Thoracic aorta (tissue), 2 donors: ENCODE measurements at regions not wholly inside any gene's neighbourhood (a gene's known extent, or its start where the extent isn't known, plus 50 kb on each side); places are given as distances from the start of the nearest gene placed in this dataset.

Source experiments
- ATAC-seq: fragments of 150-250 bp; one replicate; pipeline ENCODE4 v1.8.0; 2017; ENCODE audit warnings: low read depth; ENCODE audit not compliant: insufficient number of reproducible peaks, low FRiP score
- DNase-seq: peaks from one replicate; pipeline ENCODE4 v3.0.0-alpha.2; 2020; ENCODE audit warnings: low spot score
- H3K27ac ChIP-seq, 2 donors: fragments of 200-600 bp; sonication (generic); 1 replicate in 1 of 2; 2 replicates in 1 of 2; pipeline ENCODE4 v1.5.1; 2016; ENCODE audit warnings: mild to moderate bottlenecking in 2 of 2, moderate library complexity in 2 of 2
- H3K27me3 ChIP-seq: fragments of 200-600 bp; sonication (generic); replicated peaks from 2 replicates; pipeline ENCODE4 v1.6.0; 2016; ENCODE audit warnings: mild to moderate bottlenecking; ENCODE audit not compliant: insufficient read depth
- H3K36me3 ChIP-seq: fragments of 200-600 bp; sonication (generic); one replicate; pipeline ENCODE4 v1.5.1; 2016
- H3K4me1 ChIP-seq, 2 donors: fragments of 200-600 bp; sonication (generic); 1 replicate in 1 of 2; 2 replicates in 1 of 2; pipeline versions ENCODE4 v1.5.1 to v1.6.0; 2016; ENCODE audit warnings: low read depth in 2 of 2, mild to moderate bottlenecking in 1 of 2; ENCODE audit not compliant: control insufficient read depth in 1 of 2
- H3K4me3 ChIP-seq: fragments of 200-600 bp; sonication (generic); 2 replicates; pipeline ENCODE4 v1.5.1; 2016; ENCODE audit warnings: mild to moderate bottlenecking
- H3K9me3 ChIP-seq: fragments of 200-600 bp; sonication (generic); 2 replicates; pipeline ENCODE4 v1.5.1; 2016
- TF ChIP-seq, protein P1 (sequence below): fragments of 200-600 bp; sonication (generic); IDR thresholded peaks from one replicate; pipeline ENCODE4 v1.5.1; 2019; ENCODE audit warnings: antibody characterized with exemption

DNA sequence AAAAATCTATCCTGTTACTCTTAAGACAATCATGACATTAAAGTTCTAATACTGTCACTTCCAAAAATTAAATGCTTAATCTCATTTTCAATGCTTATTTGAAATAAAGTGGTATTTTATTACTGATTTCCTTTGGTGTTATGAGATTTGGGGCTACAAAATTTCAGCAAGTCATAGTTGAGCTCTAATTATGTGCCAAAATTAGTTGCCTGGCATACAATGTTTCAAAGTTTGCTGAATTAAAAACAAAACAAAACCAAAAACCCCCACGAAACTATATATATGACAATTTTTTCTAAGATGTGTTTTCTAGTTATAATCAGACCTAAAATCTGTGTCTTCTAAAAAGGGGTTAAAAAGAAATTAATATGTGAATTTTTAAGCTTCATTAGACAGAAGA lies 62.2 kb downstream of the KCNRG start:
- peak overlapping the region; percentile 56 to 92 for H3K27ac ChIP-seq
- ATAC-seq = no peak
- DNase-seq = no peak
- H3K4me3 ChIP-seq = peak overlapping the region; percentile 98
- peaks cover 23 to 31% of the 10 kb centered on the region in 2 donors for H3K4me1 ChIP-seq
- no peaks in the 10 kb centered on the region for H3K36me3 ChIP-seq
- H3K27me3 ChIP-seq = no peaks in the 10 kb centered on the region
- TF ChIP-seq, protein P1, sequence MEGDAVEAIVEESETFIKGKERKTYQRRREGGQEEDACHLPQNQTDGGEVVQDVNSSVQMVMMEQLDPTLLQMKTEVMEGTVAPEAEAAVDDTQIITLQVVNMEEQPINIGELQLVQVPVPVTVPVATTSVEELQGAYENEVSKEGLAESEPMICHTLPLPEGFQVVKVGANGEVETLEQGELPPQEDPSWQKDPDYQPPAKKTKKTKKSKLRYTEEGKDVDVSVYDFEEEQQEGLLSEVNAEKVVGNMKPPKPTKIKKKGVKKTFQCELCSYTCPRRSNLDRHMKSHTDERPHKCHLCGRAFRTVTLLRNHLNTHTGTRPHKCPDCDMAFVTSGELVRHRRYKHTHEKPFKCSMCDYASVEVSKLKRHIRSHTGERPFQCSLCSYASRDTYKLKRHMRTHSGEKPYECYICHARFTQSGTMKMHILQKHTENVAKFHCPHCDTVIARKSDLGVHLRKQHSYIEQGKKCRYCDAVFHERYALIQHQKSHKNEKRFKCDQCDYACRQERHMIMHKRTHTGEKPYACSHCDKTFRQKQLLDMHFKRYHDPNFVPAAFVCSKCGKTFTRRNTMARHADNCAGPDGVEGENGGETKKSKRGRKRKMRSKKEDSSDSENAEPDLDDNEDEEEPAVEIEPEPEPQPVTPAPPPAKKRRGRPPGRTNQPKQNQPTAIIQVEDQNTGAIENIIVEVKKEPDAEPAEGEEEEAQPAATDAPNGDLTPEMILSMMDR = no peak
- no peaks in the 10 kb centered on the region for H3K9me3 ChIP-seq

DNA sequence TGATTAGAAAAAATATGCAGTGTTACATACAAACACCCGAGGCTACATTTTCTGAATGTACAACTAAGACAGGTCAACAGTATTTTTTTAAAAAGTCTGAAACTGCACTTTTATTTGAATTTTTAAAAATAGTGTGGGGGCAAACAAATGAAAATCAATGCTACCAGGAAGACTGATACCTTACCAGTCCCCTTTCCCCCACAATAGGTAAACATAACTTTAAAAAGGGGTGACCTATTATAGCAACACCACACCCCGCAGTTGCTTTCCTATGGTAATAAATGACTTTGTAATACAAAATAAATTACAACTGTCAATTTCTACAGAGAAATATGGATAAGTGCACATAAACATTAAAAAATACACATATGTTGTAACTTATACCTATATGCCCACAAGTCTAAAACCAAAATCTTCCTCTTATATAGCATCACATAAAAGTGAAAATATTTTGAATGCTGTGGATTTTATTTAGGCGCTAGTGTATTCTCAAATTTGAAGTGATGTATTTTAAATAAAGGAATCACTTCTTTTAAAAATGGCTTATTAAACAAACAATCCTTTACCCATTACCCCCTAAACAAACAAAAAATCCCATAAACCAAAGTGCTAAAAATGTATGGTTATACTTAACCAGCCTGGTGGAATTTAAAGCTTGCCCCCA lies 63.1 kb downstream of the KCNRG start:
- Histone ChIP-seq H3K9me3 (no peaks in the 10 kb centered on the region), H3K36me3 (no peaks in the 10 kb centered on the region), H3K4me3 (peak overlapping the region; percentile 98), H3K27me3 (no peaks in the 10 kb centered on the region), H3K4me1 (peaks cover 21 to 32% of the 10 kb centered on the region in 2 donors), H3K27ac (peak overlapping the region; percentile 87 to 92)
- TF ChIP-seq, protein P1 = no peak
- no peak for ATAC-seq
- DNase-seq = no peak

DNA sequence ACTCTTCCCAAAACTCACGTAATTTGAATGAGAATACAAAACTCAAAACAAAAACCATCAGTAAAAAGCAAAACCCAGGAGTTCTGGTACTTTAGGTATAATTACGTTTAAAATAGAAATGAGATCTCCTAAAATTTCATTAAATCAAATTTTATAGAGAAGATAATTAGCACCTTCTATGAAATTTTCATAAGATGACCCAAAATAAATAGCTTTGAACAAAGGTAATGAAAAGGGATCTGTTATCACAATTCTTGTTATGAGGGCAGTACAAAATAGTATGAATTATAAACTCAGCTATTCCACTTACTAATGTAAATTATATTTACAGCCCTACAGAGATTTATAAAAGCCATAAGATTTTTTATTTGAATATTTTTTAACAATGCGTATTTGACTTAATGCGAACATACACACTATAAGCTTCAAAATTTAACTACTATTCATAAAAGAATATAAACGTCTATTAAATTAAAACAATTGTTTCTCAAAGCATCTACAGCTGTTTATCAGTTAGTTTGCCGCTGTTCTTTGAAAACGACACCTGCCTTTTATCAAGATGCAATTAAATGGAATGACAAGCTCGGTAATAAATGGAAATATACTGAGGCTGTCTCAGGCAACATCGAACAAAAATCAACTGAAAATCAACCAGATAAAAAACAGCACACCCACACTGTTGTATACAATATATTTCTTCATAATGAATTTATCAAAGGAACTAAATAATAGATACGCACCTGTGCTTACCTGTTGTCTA lies 63.8 kb downstream of the KCNRG start:
- Histone ChIP-seq H3K4me3 (peak overlapping the region; percentile 98), H3K4me1 (peaks cover 17 to 30% of the 10 kb centered on the region in 2 donors), H3K9me3 (no peaks in the 10 kb centered on the region), H3K27me3 (no peaks in the 10 kb centered on the region), H3K27ac (peak overlapping the region; percentile 87 to 92), H3K36me3 (no peaks in the 10 kb centered on the region)
- DNase-seq (no peak), ATAC-seq (no peak)
- TF ChIP-seq, protein P1 = no peak

DNA sequence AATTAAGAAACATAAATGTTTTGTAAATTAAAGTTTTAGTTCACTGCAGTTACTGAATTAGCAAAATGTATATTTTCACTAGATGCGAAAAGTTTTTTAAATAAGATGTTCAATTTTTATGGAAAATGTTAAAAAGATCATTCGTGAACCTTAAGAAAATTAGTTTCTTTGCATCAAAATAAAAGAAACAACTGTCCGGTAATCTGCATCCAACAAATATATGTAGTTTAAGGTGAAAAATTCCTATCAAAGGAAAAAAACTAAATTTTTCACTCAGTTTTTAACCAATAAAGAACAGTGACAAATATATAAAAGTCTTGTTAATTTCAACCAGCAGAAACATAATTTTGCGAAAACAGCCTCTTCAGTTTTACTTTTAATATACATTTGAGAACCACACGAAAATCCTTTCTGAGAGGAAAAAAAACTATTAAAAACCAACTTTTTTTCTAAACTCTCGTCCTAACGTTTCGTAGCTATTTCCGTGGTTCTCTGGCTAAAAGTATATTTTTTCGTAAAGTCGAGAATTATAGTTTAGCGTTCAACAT lies 64.5 kb downstream of the KCNRG start:
- no peaks in the 10 kb centered on the region for H3K9me3 ChIP-seq
- H3K27me3 ChIP-seq = no peaks in the 10 kb centered on the region
- DNase-seq (no peak), ATAC-seq (no peak)
- TF ChIP-seq, protein P1 = no peak
- peak overlapping the region; percentile 87 to 92 for H3K27ac ChIP-seq
- H3K4me3 ChIP-seq = peak overlapping the region; percentile 98
- H3K36me3 ChIP-seq = no peaks in the 10 kb centered on the region
- peaks cover 13 to 33% of the 10 kb centered on the region in 2 donors for H3K4me1 ChIP-seq

DNA sequence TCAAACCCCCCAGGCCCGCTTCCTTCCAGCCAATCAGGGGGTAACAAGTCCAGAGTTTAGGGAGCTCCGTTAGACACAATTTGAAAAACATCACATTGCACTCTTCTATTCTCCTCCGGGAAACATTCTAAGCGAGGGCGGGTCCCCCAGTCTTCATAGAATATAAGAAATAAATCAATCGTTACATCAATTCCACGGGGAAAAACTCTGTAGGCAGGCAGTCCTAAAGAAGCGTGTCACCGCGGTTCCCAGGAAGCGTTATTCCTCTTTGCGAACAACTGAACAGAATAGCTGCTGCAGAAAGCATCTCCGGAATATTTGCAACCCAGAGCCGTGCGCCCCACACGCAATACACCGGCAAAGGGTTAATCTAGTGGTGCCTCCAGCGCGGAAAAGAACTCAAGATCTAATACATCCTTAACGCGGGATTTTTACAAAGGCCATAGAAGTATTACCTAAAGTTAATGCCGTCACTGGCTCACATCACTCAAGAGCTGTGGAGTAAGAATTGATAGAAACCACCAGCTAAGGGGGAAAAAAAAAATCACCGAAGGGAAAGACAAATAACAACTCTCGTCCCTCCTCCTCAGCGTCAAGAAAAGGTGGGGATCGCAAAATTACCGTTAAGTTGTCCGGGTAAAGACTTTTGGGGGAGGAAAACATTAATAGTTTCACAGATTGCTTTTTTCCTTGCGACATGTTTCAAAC lies 65.1 kb downstream of the KCNRG start:
- ATAC-seq = no peak
- TF ChIP-seq, protein P1 = no peak
- DNase-seq = no peak
- no peaks in the 10 kb centered on the region for H3K27me3 ChIP-seq
- H3K4me3 ChIP-seq = peak overlapping the region; percentile 98
- H3K4me1 ChIP-seq = peaks cover 7 to 33% of the 10 kb centered on the region in 2 donors
- H3K27ac ChIP-seq = peak overlapping the region; percentile 87 to 92
- H3K9me3 ChIP-seq = no peaks in the 10 kb centered on the region
- H3K36me3 ChIP-seq = no peaks in the 10 kb centered on the region
